ENCODE measurements at regions not wholly inside any gene's neighbourhood (a gene's known extent, or its start where the extent isn't known, plus 50 kb on each side); places are given as distances from the start of the nearest gene placed in this dataset.

GRCh38 chr2:8536686-8537561 lies 144.9 kb upstream of the ID2 start:
- Histone ChIP-seq H4K20me1 (ENCODE audit: control insufficient read depth, insufficient read depth, insufficient read length) (no peaks in the 10 kb centered on the region), H2BK15ac (ENCODE audit: low read depth, low read length) (no peak overlapping the region), H3K23me2 (ENCODE audit: insufficient read length, low read depth, low read length, poor library complexity, severe bottlenecking) (no peaks in the 10 kb centered on the region), H2BK20ac (ENCODE audit: low read depth, low read length, poor library complexity, severe bottlenecking) (no peak overlapping the region), H3K79me1 (ENCODE audit: insufficient read depth, low read depth, low read length, poor library complexity, severe bottlenecking) (no peaks in the 10 kb centered on the region), H3K23ac (ENCODE audit: insufficient read length, low read depth, low read length) (no peak overlapping the region), H2BK12ac (ENCODE audit: insufficient read length, low read depth, low read length) (no peak overlapping the region), H3K18ac (ENCODE audit: insufficient read length, low read depth, low read length) (no peak overlapping the region), H2BK120ac (ENCODE audit: low read depth, low read length, poor library complexity, severe bottlenecking) (no peak overlapping the region), H2AK5ac (ENCODE audit: insufficient read length, low read length) (no peak overlapping the region), H4K8ac (replicated peaks; ENCODE audit: insufficient read length, low read depth, low read length) (no peak overlapping the region), H3T11ph (ENCODE audit: low read length) (no peak overlapping the region), H4K5ac (ENCODE audit: insufficient read length, low read depth, low read length) (no peak overlapping the region), H3K79me2 (ENCODE audit: insufficient read depth, low read length) (no peaks in the 10 kb centered on the region), H3K9me3 (ENCODE audit: control insufficient read depth, low read depth, low read length) (no peaks in the 10 kb centered on the region), H2AFZ (ENCODE audit: low read length) (no peak overlapping the region), H3K4ac (ENCODE audit: low read depth, low read length) (no peak overlapping the region), H2BK5ac (ENCODE audit: insufficient read length, low read length) (no peak overlapping the region), H4K91ac (ENCODE audit: insufficient read length, low read depth, low read length) (no peak overlapping the region), H3K9ac (ENCODE audit: extremely low read depth, insufficient read length, low read length) (no peak overlapping the region), H3K56ac (ENCODE audit: insufficient read length, low read depth, low read length) (no peak overlapping the region), H3K27me3 (ENCODE audit: insufficient read depth, low read length) (no peaks in the 10 kb centered on the region), H3K4me1 (ENCODE audit: insufficient read depth, low read length) (no peaks in the 10 kb centered on the region), H3K27ac (ENCODE audit: insufficient read length, low read depth, low read length) (no peak overlapping the region), H3K4me2 (ENCODE audit: insufficient read depth, insufficient read length, low read length) (no peak overlapping the region), H3K14ac (ENCODE audit: insufficient read depth, low read length) (no peak overlapping the region; the same call in 1 of the 2 replicates)
- Mint-ChIP-seq H3K27me3 (ENCODE audit: low read depth) (peaks cover 6% of the 10 kb centered on the region), H3K36me3 (ENCODE audit: insufficient read depth in 1 of 3, low read depth in 3 of 3) (peaks cover 0 to 3% (median 0%) of the 10 kb centered on the region in 3 experiments; a peak in 1 of 7 replicates), H3K27ac (no peak overlapping the region), H3K4me3 (no peak overlapping the region), H3K9me3 (peaks cover 0 to 2% of the 10 kb centered on the region in 2 experiments; a peak in 2 of 5 replicates), H3K4me1 (peaks cover 13 to 31% of the 10 kb centered on the region in 2 experiments)
- WGBS (ENCODE audit: extremely low coverage, insufficient read length, low lambda C conversion rate), result no CpG with 5 or more reads among the region's 16 CpGs
- DNase-seq, result no peak
- TF ChIP-seq CTCF (conservative IDR thresholded peaks at IDR 0.05), result no peak

Data from H9 (cell line).